Calu3 (cell line): ENCODE measurements at regions not wholly inside any gene's neighbourhood (a gene's known extent, or its start where the extent isn't known, plus 50 kb on each side); places are given as distances from the start of the nearest gene placed in this dataset.
A peak's percentile ranks its signal among the peaks of the same experiment; 100 is the strongest.

Experiments
- BruUV-seq: library from RNA; stranded (reverse); fragments of 400-500 nt; replicated peaks from 2 replicates; lab custom pipeline; 2021; lab: Mats Ljungman, UMichigan
- CTCF ChIA-PET: fragments of 300-600 bp; sonication (Branson Sonifier 250); formaldehyde crosslinking; loops from one replicate; lab custom pipeline; 2022; ENCODE audit warnings: antibody characterized with exemption; lab: Charles Lee
- DNase-seq: peaks from one replicate; pipeline ENCODE4 v3.0.0; 2022
- H3K27ac Mint-ChIP-seq: one replicate; pipeline ENCODE4 v1.8.0; 2022; ENCODE audit warnings: mixed read lengths; ENCODE audit not compliant: unreplicated experiment
- H3K27me3 Mint-ChIP-seq: one replicate; pipeline ENCODE4 v1.8.0; 2022; ENCODE audit warnings: mixed read lengths; ENCODE audit not compliant: unreplicated experiment
- H3K36me3 Mint-ChIP-seq: one replicate; pipeline ENCODE4 v1.8.0; 2022; ENCODE audit warnings: mild to moderate bottlenecking, moderate library complexity, mixed read lengths; ENCODE audit not compliant: insufficient read depth, unreplicated experiment
- H3K4me1 Mint-ChIP-seq: one replicate; pipeline ENCODE4 v1.8.0; 2022; ENCODE audit warnings: mild to moderate bottlenecking, low read depth, mixed read lengths; ENCODE audit not compliant: unreplicated experiment
- H3K4me3 Mint-ChIP-seq: one replicate; pipeline ENCODE4 v1.8.0; 2022; ENCODE audit warnings: mild to moderate bottlenecking, low read depth, moderate library complexity, mixed read lengths; ENCODE audit not compliant: unreplicated experiment
- H3K9me3 Mint-ChIP-seq: one replicate; pipeline ENCODE4 v1.8.0; 2022; ENCODE audit warnings: low read depth, mixed read lengths; ENCODE audit not compliant: unreplicated experiment
- intact Hi-C: fragments of 100-400 bp; cut with micrococcal nuclease; formaldehyde crosslinking; loops from one replicate; pipeline ENCODE4 v1.10.0; 2022; ENCODE audit not compliant: unreplicated experiment
- TF ChIP-seq, protein P1 (sequence below): fragments of 200-600 bp; IDR thresholded peaks from one replicate; pipeline ENCODE4 v1.8.0; 2022; ENCODE audit warnings: antibody characterized with exemption; ENCODE audit not compliant: unreplicated experiment

DNA sequence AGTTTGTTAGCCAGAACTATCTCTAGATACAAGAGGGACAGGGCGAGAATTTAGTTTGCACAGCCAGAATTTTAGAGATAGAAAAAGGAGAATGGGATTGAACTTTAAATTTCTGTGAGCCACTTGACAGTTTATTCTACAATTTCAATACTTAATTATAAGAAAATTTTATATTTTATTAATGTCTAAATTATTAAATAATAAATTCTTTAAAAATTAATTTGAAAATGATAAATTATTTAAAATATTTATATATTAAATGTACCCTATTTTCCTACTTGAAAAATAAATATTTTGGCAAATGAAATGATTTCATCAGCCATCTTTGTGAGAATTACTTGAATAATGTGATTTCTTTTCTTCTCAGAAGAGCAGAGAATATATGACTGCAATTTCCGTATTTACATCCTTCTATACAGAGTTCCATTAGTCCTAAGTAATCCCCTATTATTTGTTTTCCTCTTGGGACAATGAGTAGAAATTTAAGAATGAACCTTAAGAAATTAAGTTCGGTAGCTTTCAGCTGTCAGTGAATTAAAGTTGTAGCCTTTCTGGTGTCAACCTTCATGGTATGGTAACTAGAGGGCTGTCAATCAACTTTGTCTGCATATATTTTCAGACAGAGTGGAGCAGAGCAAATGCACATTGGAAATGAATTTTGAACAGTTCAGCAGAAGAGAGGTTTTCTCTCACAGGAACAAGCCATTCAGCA lies 763.9 kb downstream of the PCDH18 start:
- Mint-ChIP-seq H3K36me3 (no peaks in the 10 kb centered on the region), H3K27me3 (no peaks in the 10 kb centered on the region), H3K9me3 (no peaks in the 10 kb centered on the region), H3K4me1 (no peaks in the 10 kb centered on the region), H3K27ac (no peak overlapping the region), H3K4me3 (no peak overlapping the region)
- CTCF ChIA-PET = no interaction called here
- DNase-seq = no peak
- intact Hi-C loops = no loop called here
- TF ChIP-seq, protein P1, sequence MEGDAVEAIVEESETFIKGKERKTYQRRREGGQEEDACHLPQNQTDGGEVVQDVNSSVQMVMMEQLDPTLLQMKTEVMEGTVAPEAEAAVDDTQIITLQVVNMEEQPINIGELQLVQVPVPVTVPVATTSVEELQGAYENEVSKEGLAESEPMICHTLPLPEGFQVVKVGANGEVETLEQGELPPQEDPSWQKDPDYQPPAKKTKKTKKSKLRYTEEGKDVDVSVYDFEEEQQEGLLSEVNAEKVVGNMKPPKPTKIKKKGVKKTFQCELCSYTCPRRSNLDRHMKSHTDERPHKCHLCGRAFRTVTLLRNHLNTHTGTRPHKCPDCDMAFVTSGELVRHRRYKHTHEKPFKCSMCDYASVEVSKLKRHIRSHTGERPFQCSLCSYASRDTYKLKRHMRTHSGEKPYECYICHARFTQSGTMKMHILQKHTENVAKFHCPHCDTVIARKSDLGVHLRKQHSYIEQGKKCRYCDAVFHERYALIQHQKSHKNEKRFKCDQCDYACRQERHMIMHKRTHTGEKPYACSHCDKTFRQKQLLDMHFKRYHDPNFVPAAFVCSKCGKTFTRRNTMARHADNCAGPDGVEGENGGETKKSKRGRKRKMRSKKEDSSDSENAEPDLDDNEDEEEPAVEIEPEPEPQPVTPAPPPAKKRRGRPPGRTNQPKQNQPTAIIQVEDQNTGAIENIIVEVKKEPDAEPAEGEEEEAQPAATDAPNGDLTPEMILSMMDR = no peak
- BruUV-seq = no TSS peak

DNA sequence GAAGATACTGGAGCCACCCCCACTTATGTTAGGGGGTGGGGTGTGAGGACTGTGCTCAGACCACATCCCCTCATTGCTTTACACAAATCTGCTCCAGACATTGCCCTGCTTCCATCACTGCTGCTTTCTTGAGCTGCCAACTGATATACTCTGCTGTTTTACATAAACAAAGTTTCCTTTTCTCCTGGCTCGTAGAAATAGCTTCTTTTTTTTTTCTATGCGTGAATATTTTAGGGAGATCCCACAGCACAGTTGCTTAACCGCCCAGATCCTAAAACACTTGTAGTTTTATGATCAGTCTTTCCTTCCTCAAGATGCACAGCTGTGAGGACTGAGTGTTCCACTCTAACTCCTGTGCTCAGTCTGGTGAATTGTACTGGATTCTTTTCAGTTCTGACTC lies 768.4 kb downstream of the PCDH18 start:
- no peaks in the 10 kb centered on the region for H3K9me3 Mint-ChIP-seq
- DNase-seq = no peak
- H3K4me1 Mint-ChIP-seq = no peaks in the 10 kb centered on the region
- H3K36me3 Mint-ChIP-seq = no peaks in the 10 kb centered on the region
- CTCF ChIA-PET = interaction anchor here (0.6 kb wide), 1 partner anchor 65 kb away, joined by 3 read pairs; no protein-coding TSS in a partner anchor
- H3K4me3 Mint-ChIP-seq = no peak overlapping the region
- intact Hi-C loops = no loop called here
- H3K27me3 Mint-ChIP-seq = no peaks in the 10 kb centered on the region
- no peak overlapping the region for H3K27ac Mint-ChIP-seq
- no TSS peak for BruUV-seq
- TF ChIP-seq, protein P1 = no peak

DNA sequence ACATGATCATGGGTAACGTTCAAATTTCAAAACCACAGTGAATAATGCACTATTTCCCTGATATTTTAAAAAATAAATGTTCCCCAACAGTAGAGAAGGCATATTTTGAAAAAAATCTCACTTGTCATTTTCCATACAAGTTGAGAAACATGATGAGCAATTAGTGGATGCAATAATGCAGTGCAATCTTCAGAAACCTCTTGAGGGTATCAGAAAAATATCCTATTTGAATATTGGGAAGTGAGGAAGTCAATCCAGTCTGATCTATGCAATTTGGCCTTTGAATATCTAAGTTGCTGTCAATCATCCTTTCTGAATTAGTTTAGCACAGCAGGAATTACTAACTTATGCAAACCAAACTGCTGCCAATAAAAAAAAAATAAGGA lies 776.8 kb downstream of the PCDH18 start:
- no peak for DNase-seq
- CTCF ChIA-PET = no interaction called here
- no peaks in the 10 kb centered on the region for H3K9me3 Mint-ChIP-seq
- H3K27me3 Mint-ChIP-seq = no peaks in the 10 kb centered on the region
- no peak overlapping the region for H3K4me3 Mint-ChIP-seq
- BruUV-seq = no TSS peak
- H3K36me3 Mint-ChIP-seq = no peaks in the 10 kb centered on the region
- H3K4me1 Mint-ChIP-seq = no peaks in the 10 kb centered on the region
- TF ChIP-seq, protein P1 = no peak
- H3K27ac Mint-ChIP-seq = no peak overlapping the region
- intact Hi-C loops = no loop called here

DNA sequence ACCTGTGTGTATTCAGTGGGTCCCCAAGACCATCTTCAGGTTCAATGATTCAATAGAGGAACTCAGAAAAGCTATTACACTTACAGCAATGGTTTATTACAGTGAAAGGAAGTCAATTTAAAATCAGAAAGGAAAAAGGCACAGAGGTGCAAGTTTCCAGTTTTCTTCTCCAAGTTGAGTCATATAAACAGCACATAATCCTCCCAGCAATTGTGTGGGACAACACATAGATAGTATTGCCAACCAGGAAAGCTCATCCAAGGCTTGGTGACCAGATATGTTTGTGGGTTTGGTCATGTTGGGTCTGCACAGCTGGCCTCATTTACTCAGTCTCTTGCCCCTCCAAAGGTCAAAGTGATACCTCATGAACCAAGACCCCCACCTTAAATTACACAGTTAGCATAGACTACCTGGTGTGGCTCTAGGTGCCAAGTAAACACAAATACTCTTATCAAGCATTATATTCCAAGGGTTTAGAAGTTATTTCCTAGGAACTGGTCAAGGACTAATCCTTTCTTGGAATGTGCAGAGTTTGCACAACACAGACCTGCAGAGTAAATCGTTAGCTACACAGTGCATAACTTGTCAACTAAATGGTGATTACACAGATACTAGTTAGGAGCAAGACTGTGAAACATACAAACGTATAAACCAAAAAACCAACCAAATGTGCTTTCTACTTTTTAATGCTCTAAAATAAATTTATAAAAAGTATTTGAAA lies 777.3 kb downstream of the PCDH18 start:
- no peaks in the 10 kb centered on the region for H3K36me3 Mint-ChIP-seq
- intact Hi-C loops = no loop called here
- peak overlapping the region; percentile 52 for H3K27ac Mint-ChIP-seq
- no TSS peak for BruUV-seq
- CTCF ChIA-PET = no interaction called here
- H3K27me3 Mint-ChIP-seq = no peaks in the 10 kb centered on the region
- TF ChIP-seq, protein P1 = no peak
- H3K4me3 Mint-ChIP-seq = no peak overlapping the region
- H3K4me1 Mint-ChIP-seq = no peaks in the 10 kb centered on the region
- DNase-seq = no peak
- H3K9me3 Mint-ChIP-seq = no peaks in the 10 kb centered on the region
